Lower lobe of right lung (tissue), 2 donors: ENCODE measurements at regions not wholly inside any gene's neighbourhood (a gene's known extent, or its start where the extent isn't known, plus 50 kb on each side); places are given as distances from the start of the nearest gene placed in this dataset.
A peak's percentile ranks its signal among the peaks of the same experiment; 100 is the strongest.
"Not testable (repeated sequence)": the region's sequence is repeated elsewhere in the genome, so short reads cannot be mapped to it uniquely, and the experiment has no call there.

Experiments
- ATAC-seq, 2 donors: fragments of 200-7000 bp; cut with Tn5 transposase; one replicate each; pipeline ENCODE4 v1.9.1; 2020 to 2022; ENCODE audit warnings: mild to moderate bottlenecking in 2 of 2, moderate library complexity in 2 of 2
- DNase-seq: peaks from one replicate; pipeline ENCODE4 v3.0.0-alpha.2; 2020
- H3K27ac ChIP-seq: fragments of 200-600 bp; one replicate; pipeline ENCODE4 v1.8.0; 2022
- H3K27me3 ChIP-seq: fragments of 200-600 bp; one replicate; pipeline ENCODE4 v1.8.0; 2022; ENCODE audit warnings: low read depth
- H3K36me3 ChIP-seq: fragments of 200-600 bp; one replicate; pipeline ENCODE4 v1.8.0; 2022; ENCODE audit warnings: mild to moderate bottlenecking
- H3K4me1 ChIP-seq: fragments of 200-600 bp; one replicate; pipeline ENCODE4 v1.8.0; 2022
- H3K4me3 ChIP-seq: fragments of 200-600 bp; one replicate; pipeline ENCODE4 v1.8.0; 2022; ENCODE audit warnings: mild to moderate bottlenecking
- H3K9me3 ChIP-seq: fragments of 200-600 bp; one replicate; pipeline ENCODE4 v1.8.0; 2022
- intact Hi-C: fragments of 100-400 bp; cut with DNase I; formaldehyde crosslinking; loops from one replicate; pipeline ENCODE4 v1.11.0; 2022
- TF ChIP-seq, protein P1 (sequence below): fragments of 200-600 bp; IDR thresholded peaks from one replicate; pipeline ENCODE4 v1.8.0; 2022; ENCODE audit warnings: antibody characterized with exemption, mild to moderate bottlenecking
- donor health status: DM: no; HTN: yes; CAD: no; lungs with severe emphysema.

DNA sequence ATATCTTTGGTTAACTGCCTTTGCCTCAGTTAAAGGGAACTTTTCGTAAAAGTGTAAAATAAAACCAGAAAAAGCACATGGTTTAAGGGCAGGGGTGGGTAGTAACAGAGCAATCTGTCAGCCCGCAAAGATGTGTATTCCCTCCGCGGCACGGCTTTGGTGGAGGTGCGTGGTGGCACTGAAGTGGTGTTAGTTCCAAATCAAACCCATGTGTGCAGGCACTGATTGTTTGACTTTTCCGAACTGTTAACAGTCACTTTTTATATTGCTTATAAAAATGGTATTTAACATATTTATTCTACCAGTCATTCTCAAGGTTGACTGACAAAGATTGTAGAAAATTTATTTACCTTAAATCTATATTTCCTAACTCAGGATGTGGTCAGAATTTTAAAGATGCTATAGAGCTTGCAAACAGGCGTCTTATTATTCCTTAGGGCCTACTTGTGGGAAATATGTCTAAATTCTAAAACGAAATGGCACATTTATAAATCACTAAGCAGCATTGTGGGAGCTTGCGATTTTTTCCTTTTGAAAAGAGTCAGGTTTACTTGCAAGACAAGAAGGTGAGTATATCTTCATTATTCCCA is 272.7 kb upstream of the PCDH18 start:
- Histone ChIP-seq H3K27me3 (no peaks in the 10 kb centered on the region), H3K4me1 (no peaks in the 10 kb centered on the region), H3K9me3 (no peaks in the 10 kb centered on the region), H3K4me3 (no peak overlapping the region), H3K36me3 (no peaks in the 10 kb centered on the region), H3K27ac (no peak overlapping the region)
- ATAC-seq (no peak), DNase-seq (peak; percentile 18)
- intact Hi-C loops, result no loop called here
- TF ChIP-seq, protein P1, sequence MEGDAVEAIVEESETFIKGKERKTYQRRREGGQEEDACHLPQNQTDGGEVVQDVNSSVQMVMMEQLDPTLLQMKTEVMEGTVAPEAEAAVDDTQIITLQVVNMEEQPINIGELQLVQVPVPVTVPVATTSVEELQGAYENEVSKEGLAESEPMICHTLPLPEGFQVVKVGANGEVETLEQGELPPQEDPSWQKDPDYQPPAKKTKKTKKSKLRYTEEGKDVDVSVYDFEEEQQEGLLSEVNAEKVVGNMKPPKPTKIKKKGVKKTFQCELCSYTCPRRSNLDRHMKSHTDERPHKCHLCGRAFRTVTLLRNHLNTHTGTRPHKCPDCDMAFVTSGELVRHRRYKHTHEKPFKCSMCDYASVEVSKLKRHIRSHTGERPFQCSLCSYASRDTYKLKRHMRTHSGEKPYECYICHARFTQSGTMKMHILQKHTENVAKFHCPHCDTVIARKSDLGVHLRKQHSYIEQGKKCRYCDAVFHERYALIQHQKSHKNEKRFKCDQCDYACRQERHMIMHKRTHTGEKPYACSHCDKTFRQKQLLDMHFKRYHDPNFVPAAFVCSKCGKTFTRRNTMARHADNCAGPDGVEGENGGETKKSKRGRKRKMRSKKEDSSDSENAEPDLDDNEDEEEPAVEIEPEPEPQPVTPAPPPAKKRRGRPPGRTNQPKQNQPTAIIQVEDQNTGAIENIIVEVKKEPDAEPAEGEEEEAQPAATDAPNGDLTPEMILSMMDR, result no peak

DNA sequence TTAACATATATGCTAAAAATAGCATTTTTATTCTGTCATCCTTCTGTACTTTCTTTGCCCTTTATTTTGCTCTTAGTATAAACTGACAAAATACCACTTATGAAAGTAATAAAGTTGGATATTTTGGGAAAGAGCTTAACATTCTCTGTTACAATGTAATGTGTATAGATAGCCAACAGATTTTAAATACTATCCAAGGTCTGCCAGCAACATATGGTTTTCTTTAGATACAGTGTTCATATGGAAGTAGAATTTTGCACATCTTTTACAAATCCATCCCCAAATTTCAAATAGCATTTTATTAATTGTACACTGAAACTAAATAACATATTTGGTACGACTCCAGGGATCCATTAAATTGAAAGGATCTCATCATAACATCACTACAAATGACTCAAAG is 268.6 kb upstream of the PCDH18 start:
- DNase-seq (no peak), ATAC-seq (no peak)
- intact Hi-C loops, result no loop called here

DNA sequence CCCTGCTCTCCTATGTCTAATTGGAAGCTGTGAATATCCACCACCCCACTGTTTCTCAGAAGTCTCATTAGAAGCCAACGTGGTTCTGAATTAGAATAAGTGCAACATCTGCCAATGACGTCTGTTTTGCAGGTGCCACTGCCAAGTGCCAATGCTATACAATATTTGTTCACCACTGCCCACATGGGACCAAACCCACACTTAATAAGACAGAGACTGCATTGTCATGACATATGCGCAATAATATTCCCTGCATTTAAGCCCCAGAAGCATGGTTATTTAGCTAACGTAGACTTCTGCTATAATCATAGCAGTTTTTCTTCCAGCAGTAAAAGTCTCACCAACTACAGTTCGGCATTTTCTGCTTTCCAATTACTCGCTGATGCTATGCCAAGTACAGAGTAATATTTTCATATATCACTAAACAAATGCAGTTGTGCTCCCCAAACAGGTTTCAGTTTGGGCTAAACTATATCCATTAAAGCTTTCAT is 262.5 kb upstream of the PCDH18 start:
- TF ChIP-seq, protein P1, result no peak
- intact Hi-C loops, result no loop called here
- Histone ChIP-seq H3K9me3 (no peaks in the 10 kb centered on the region), H3K27ac (no peak overlapping the region), H3K27me3 (no peaks in the 10 kb centered on the region), H3K4me3 (no peak overlapping the region), H3K36me3 (no peaks in the 10 kb centered on the region), H3K4me1 (no peaks in the 10 kb centered on the region)
- no peak for DNase-seq
- ATAC-seq, result no peak

More for the DNA sequence above, 268.6 kb upstream of the PCDH18 start:
- no peaks in the 10 kb centered on the region for H3K9me3 ChIP-seq
- no peak overlapping the region for H3K27ac ChIP-seq
- no peak overlapping the region for H3K4me3 ChIP-seq
- no peaks in the 10 kb centered on the region for H3K27me3 ChIP-seq
- H3K36me3 ChIP-seq, result no peaks in the 10 kb centered on the region
- TF ChIP-seq, protein P1, result no peak
- no peaks in the 10 kb centered on the region for H3K4me1 ChIP-seq

DNA sequence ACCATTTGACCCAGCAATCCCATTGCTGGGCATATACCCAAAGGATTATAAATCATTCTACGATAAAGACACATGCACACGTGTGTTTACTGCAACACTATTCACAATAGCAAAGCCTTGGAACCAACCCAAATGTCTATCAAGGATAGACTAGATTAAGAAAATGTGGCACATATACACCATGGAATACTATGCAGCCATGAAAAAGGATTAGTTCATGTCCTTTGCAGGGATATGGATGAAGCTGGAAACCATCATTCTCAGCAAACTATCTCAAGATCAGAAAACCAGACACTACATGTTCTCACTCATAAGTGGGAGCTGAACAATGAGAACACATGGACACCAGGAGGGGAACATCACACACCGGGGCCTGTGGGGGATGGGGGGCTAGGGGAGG is 257.0 kb upstream of the PCDH18 start:
- ATAC-seq, H3K9me3 ChIP-seq, intact Hi-C loops, H3K27ac ChIP-seq, H3K4me3 ChIP-seq, DNase-seq, H3K4me1 ChIP-seq, H3K27me3 ChIP-seq, H3K36me3 ChIP-seq: not testable (repeated sequence)

DNA sequence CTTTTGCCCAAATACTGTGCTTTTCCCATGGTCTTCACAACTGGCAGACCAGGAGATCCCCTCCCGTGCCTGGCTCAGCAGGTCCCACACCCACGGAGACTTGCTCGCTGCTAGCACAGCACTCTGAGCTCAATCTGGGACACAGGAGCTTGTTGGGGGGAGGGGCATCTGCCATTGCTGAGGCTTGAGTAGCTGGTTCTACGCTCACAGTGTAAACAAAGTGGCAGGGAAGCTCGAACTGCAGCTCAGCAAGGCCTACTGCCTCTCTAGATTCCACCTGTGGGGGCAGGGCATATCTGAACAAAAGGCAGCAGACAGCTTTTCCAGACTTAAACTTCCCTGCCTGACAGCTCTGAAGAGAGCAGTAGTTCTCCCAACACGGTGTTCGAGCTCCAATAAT is 251.6 kb upstream of the PCDH18 start:
- ATAC-seq, result not testable (repeated sequence)

DNA sequence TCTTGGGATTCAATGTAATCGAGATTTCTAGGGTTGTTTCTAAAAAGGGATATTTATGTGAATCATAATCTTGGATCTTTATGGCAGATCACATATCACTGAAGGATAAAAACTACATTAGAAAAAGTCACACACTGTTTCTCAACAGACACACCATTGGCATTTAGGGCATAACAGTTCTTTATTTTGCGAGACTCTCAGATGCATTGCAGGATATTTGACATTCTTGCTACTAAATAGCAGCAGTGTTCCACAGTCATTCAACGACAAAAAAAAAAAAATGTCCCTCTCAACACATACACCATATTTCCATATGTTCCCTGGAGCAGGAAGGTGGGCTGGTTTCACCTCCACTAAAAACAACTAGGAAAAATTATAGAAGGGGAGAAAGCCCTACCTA is 243.4 kb upstream of the PCDH18 start:
- no peaks in the 10 kb centered on the region for H3K27me3 ChIP-seq
- TF ChIP-seq, protein P1, result no peak
- no peaks in the 10 kb centered on the region for H3K4me1 ChIP-seq
- no peaks in the 10 kb centered on the region for H3K36me3 ChIP-seq
- DNase-seq, result no peak
- no peak overlapping the region for H3K4me3 ChIP-seq
- no peak for ATAC-seq
- intact Hi-C loops, result no loop called here
- H3K9me3 ChIP-seq, result no peaks in the 10 kb centered on the region
- no peak overlapping the region for H3K27ac ChIP-seq

More for the DNA sequence above, 251.6 kb upstream of the PCDH18 start:
- intact Hi-C loops, H3K27me3 ChIP-seq, H3K36me3 ChIP-seq, H3K4me3 ChIP-seq, H3K4me1 ChIP-seq, H3K27ac ChIP-seq, H3K9me3 ChIP-seq: not testable (repeated sequence)
- peak; percentile 14 for DNase-seq
